ENCODE measurements at regions not wholly inside any gene's neighbourhood (a gene's known extent, or its start where the extent isn't known, plus 50 kb on each side); places are given as distances from the start of the nearest gene placed in this dataset.

GRCh38 chr1:102262994-102263393 is 266.3 kb upstream of the OLFM3 start:
- H4K20me1 ChIP-seq (ENCODE audit: control insufficient read depth, insufficient read depth, low read depth, low read length) = no peaks in the 10 kb centered on the region
- H3K9me2 ChIP-seq (replicated peaks; ENCODE audit: control insufficient read depth, low read length) = no peaks in the 10 kb centered on the region
- H3K27ac ChIP-seq (ENCODE audit: low read depth, low read length) = no peak overlapping the region
- no peak overlapping the region for H3K4me3 ChIP-seq (ENCODE audit: low read length)
- no peaks in the 10 kb centered on the region for H3K79me2 ChIP-seq (ENCODE audit: control insufficient read depth, low read length)
- no peak for TF ChIP-seq CTCF (IDR thresholded peaks at IDR 0.05; ENCODE audit: low read depth, low read length, poor library complexity, severe bottlenecking)
- no peak for TF ChIP-seq EZH2phosphoT487 (IDR thresholded peaks at IDR 0.05; ENCODE audit: borderline replicate concordance, low read length)
- H3K4me2 ChIP-seq (ENCODE audit: low read length) = no peak overlapping the region
- H3K9me3 ChIP-seq (ENCODE audit: control insufficient read depth, insufficient read depth, low read length) = no peaks in the 10 kb centered on the region
- H3K27me3 ChIP-seq (ENCODE audit: control insufficient read depth, low read length) = no peaks in the 10 kb centered on the region
- H3K4me1 ChIP-seq (ENCODE audit: control insufficient read depth, low read length) = no peaks in the 10 kb centered on the region
- no peaks in the 10 kb centered on the region for H3K36me3 ChIP-seq (ENCODE audit: control insufficient read depth, low read length)
- no peaks in the 10 kb centered on the region for H3F3A ChIP-seq (ENCODE audit: control insufficient read depth, insufficient read depth)

- no peak overlapping the region for H3K4me3 ChIP-seq (ENCODE audit: low read length)
- H3K4me2 ChIP-seq (ENCODE audit: low read length) = no peak overlapping the region
- no peaks in the 10 kb centered on the region for H3F3A ChIP-seq (ENCODE audit: control insufficient read depth, insufficient read depth)
- no peaks in the 10 kb centered on the region for H3K27me3 ChIP-seq (ENCODE audit: control insufficient read depth, low read length)
- H3K9me2 ChIP-seq (replicated peaks; ENCODE audit: control insufficient read depth, low read length) = no peaks in the 10 kb centered on the region
- H4K20me1 ChIP-seq (ENCODE audit: control insufficient read depth, insufficient read depth, low read depth, low read length) = no peaks in the 10 kb centered on the region
- H3K9me3 ChIP-seq (ENCODE audit: control insufficient read depth, insufficient read depth, low read length) = no peaks in the 10 kb centered on the region
- H3K36me3 ChIP-seq (ENCODE audit: control insufficient read depth, low read length) = no peaks in the 10 kb centered on the region
- H3K27ac ChIP-seq (ENCODE audit: low read depth, low read length) = no peak overlapping the region
- TF ChIP-seq EZH2phosphoT487 (IDR thresholded peaks at IDR 0.05; ENCODE audit: borderline replicate concordance, low read length) (no peak), CTCF (IDR thresholded peaks at IDR 0.05; ENCODE audit: low read depth, low read length, poor library complexity, severe bottlenecking) (no peak)
- H3K4me1 ChIP-seq (ENCODE audit: control insufficient read depth, low read length) = no peaks in the 10 kb centered on the region
- no peaks in the 10 kb centered on the region for H3K79me2 ChIP-seq (ENCODE audit: control insufficient read depth, low read length)
These were observed 256.2 kb upstream of the OLFM3 start for GRCh38 chr1:102252731-102253505.

- H3F3A ChIP-seq (ENCODE audit: control insufficient read depth, insufficient read depth) = no peaks in the 10 kb centered on the region
- H3K36me3 ChIP-seq (ENCODE audit: control insufficient read depth, low read length) = no peaks in the 10 kb centered on the region
These were observed 245.0 kb upstream of the OLFM3 start for GRCh38 chr1:102241431-102242338.

More at GRCh38 chr1:102241431-102242338, 245.0 kb upstream of the OLFM3 start:
- Histone ChIP-seq H3K27me3 (ENCODE audit: control insufficient read depth, low read length) (no peaks in the 10 kb centered on the region), H3K79me2 (ENCODE audit: control insufficient read depth, low read length) (no peaks in the 10 kb centered on the region), H3K27ac (ENCODE audit: low read depth, low read length) (no peak overlapping the region), H3K9me2 (replicated peaks; ENCODE audit: control insufficient read depth, low read length) (no peaks in the 10 kb centered on the region), H4K20me1 (ENCODE audit: control insufficient read depth, insufficient read depth, low read depth, low read length) (no peaks in the 10 kb centered on the region), H3K4me3 (ENCODE audit: low read length) (no peak overlapping the region), H3K4me1 (ENCODE audit: control insufficient read depth, low read length) (no peaks in the 10 kb centered on the region), H3K4me2 (ENCODE audit: low read length) (no peak overlapping the region), H3K9me3 (ENCODE audit: control insufficient read depth, insufficient read depth, low read length) (no peaks in the 10 kb centered on the region)
- no peak for TF ChIP-seq EZH2phosphoT487 (IDR thresholded peaks at IDR 0.05; ENCODE audit: borderline replicate concordance, low read length)
- TF ChIP-seq CTCF (IDR thresholded peaks at IDR 0.05; ENCODE audit: low read depth, low read length, poor library complexity, severe bottlenecking) = no peak

Measured in DOHH2 (cell line).